Stimulated activated CD8-positive, alpha-beta memory T cell treated with anti-CD3 and anti-CD28 coated beads, Interleukin-4, amount 100 ng/mL, for 24 hours (primary cell): ENCODE measurements at regions not wholly inside any gene's neighbourhood (a gene's known extent, or its start where the extent isn't known, plus 50 kb on each side); places are given as distances from the start of the nearest gene placed in this dataset.
A peak's percentile ranks its signal among the peaks of the same experiment; 100 is the strongest.
"Not testable (repeated sequence)": the region's sequence is repeated elsewhere in the genome, so short reads cannot be mapped to it uniquely, and the experiment has no call there.

ENCODE experiments used
- DNase-seq: peaks from one replicate; pipeline ENCODE4 v3.0.0-alpha.2; 2020; ENCODE audit warnings: low read depth

- not testable (repeated sequence) for DNase-seq
These were observed 109.3 kb downstream of the GTF2IRD2B start for GRCh38 chr7:75201606-75202079.

GRCh38 chr7:75205367-75206085 lies 113.1 kb downstream of the GTF2IRD2B start:
- not testable (repeated sequence) for DNase-seq

GRCh38 chr7:75215460-75215859 lies 123.1 kb downstream of the GTF2IRD2B start:
- DNase-seq = not testable (repeated sequence)

GRCh38 chr7:75216963-75217362 lies 124.6 kb downstream of the GTF2IRD2B start:
- DNase-seq = not testable (repeated sequence)

GRCh38 chr7:75226102-75226501 lies 133.7 kb downstream of the GTF2IRD2B start:
- not testable (repeated sequence) for DNase-seq

GRCh38 chr7:75229558-75229957 lies 137.2 kb downstream of the GTF2IRD2B start:
- DNase-seq = not testable (repeated sequence)

GRCh38 chr7:75230558-75230957 lies 138.2 kb downstream of the GTF2IRD2B start:
- not testable (repeated sequence) for DNase-seq

GRCh38 chr7:75235092-75235826 lies 142.9 kb downstream of the GTF2IRD2B start:
- DNase-seq = not testable (repeated sequence)

GRCh38 chr7:75235827-75236167 lies 143.4 kb downstream of the GTF2IRD2B start:
- not testable (repeated sequence) for DNase-seq

GRCh38 chr7:75237255-75238187 lies 145.1 kb downstream of the GTF2IRD2B start:
- peak; percentile 53 for DNase-seq

- DNase-seq = not testable (repeated sequence)
These were observed 145.9 kb downstream of the GTF2IRD2B start for GRCh38 chr7:75238309-75238708.

- DNase-seq = not testable (repeated sequence)
These were observed 151.2 kb downstream of the GTF2IRD2B start for GRCh38 chr7:75243638-75244037.

- DNase-seq = not testable (repeated sequence)
These were observed 147.2 kb upstream of the TRIM73 start for GRCh38 chr7:75248216-75248615.

- not testable (repeated sequence) for DNase-seq
These were observed 141.2 kb upstream of the TRIM73 start for GRCh38 chr7:75254238-75254637.

GRCh38 chr7:75257442-75257841 lies 138.0 kb upstream of the TRIM73 start:
- not testable (repeated sequence) for DNase-seq

GRCh38 chr7:75259454-75260003 lies 135.9 kb upstream of the TRIM73 start:
- not testable (repeated sequence) for DNase-seq

- DNase-seq = not testable (repeated sequence)
These were observed 133.8 kb upstream of the TRIM73 start for GRCh38 chr7:75261660-75262059.

GRCh38 chr7:75268158-75268557 lies 127.3 kb upstream of the TRIM73 start:
- not testable (repeated sequence) for DNase-seq

- DNase-seq = not testable (repeated sequence)
These were observed 126.3 kb upstream of the TRIM73 start for GRCh38 chr7:75269159-75269558.

GRCh38 chr7:75274114-75274513 lies 121.3 kb upstream of the TRIM73 start:
- not testable (repeated sequence) for DNase-seq
